ENCODE measurements at regions not wholly inside any gene's neighbourhood (a gene's known extent, or its start where the extent isn't known, plus 50 kb on each side); places are given as distances from the start of the nearest gene placed in this dataset.

GRCh38 chr6:114998492-114998891 lies 655.7 kb upstream of the HS3ST5 start:
- H3K4me2 ChIP-seq (ENCODE audit: low read length) = no peak overlapping the region

GRCh38 chr6:114997813-114998292 lies 655.0 kb upstream of the HS3ST5 start:
- Histone ChIP-seq H3K4me2 (ENCODE audit: low read length) (no peak overlapping the region), H2AFZ (ENCODE audit: low read length) (0 out of 2 replicates have a peak overlapping the region, but pooled peaks have one; percentile 47), H3K4me3 (ENCODE audit: low read depth, low read length, poor library complexity, severe bottlenecking) (no peak overlapping the region)

More at GRCh38 chr6:114998492-114998891, 655.7 kb upstream of the HS3ST5 start:
- Histone ChIP-seq H3K79me2 (ENCODE audit: insufficient read depth, low read length) (no peaks in the 10 kb centered on the region), H3K4me3 (ENCODE audit: low read depth, low read length, poor library complexity, severe bottlenecking) (no peak overlapping the region), H3K36me3 (ENCODE audit: insufficient read depth, low read length) (no peaks in the 10 kb centered on the region), H3F3A (ENCODE audit: insufficient read depth, low read length) (no peaks in the 10 kb centered on the region), H3K9me2 (ENCODE audit: low read depth, low read length) (no peaks in the 10 kb centered on the region), H3K27me3 (ENCODE audit: insufficient read depth, low read length) (no peaks in the 10 kb centered on the region), H3K9me3 (ENCODE audit: low read length) (no peaks in the 10 kb centered on the region), H4K20me1 (ENCODE audit: insufficient read depth, low read length) (no peaks in the 10 kb centered on the region), H3K4me1 (ENCODE audit: insufficient read depth, low read length, severe bottlenecking) (no peaks in the 10 kb centered on the region), H3K9ac (ENCODE audit: low read length) (no peak overlapping the region), H2AFZ (ENCODE audit: low read length) (no peak overlapping the region), H3K27ac (ENCODE audit: low read depth, low read length, poor library complexity, severe bottlenecking) (no peak overlapping the region)
- TF ChIP-seq CTCF (IDR thresholded peaks at IDR 0.05; ENCODE audit: low read length) (no peak), EZH2 (IDR thresholded peaks at IDR 0.05; ENCODE audit: borderline replicate concordance, low read length) (no peak)

GRCh38 chr6:114995526-114995925 lies 652.7 kb upstream of the HS3ST5 start:
- no peaks in the 10 kb centered on the region for H3K27me3 ChIP-seq (ENCODE audit: insufficient read depth, low read length)
- no peaks in the 10 kb centered on the region for H3K36me3 ChIP-seq (ENCODE audit: insufficient read depth, low read length)
- no peak overlapping the region for H3K9ac ChIP-seq (ENCODE audit: low read length)
- no peak overlapping the region for H3K4me3 ChIP-seq (ENCODE audit: low read depth, low read length, poor library complexity, severe bottlenecking)
- no peaks in the 10 kb centered on the region for H3K79me2 ChIP-seq (ENCODE audit: insufficient read depth, low read length)
- no peaks in the 10 kb centered on the region for H3K9me3 ChIP-seq (ENCODE audit: low read length)
- H3K27ac ChIP-seq (ENCODE audit: low read depth, low read length, poor library complexity, severe bottlenecking) = no peak overlapping the region
- H3K4me2 ChIP-seq (ENCODE audit: low read length) = no peak overlapping the region
- H3F3A ChIP-seq (ENCODE audit: insufficient read depth, low read length) = no peaks in the 10 kb centered on the region
- H3K9me2 ChIP-seq (ENCODE audit: low read depth, low read length) = no peaks in the 10 kb centered on the region
- no peak overlapping the region for H2AFZ ChIP-seq (ENCODE audit: low read length)
- no peaks in the 10 kb centered on the region for H4K20me1 ChIP-seq (ENCODE audit: insufficient read depth, low read length)
- no peaks in the 10 kb centered on the region for H3K4me1 ChIP-seq (ENCODE audit: insufficient read depth, low read length, severe bottlenecking)
- TF ChIP-seq EZH2 (IDR thresholded peaks at IDR 0.05; ENCODE audit: borderline replicate concordance, low read length) = no peak
- no peak for TF ChIP-seq CTCF (IDR thresholded peaks at IDR 0.05; ENCODE audit: low read length)

More at GRCh38 chr6:114997813-114998292, 655.0 kb upstream of the HS3ST5 start:
- TF ChIP-seq EZH2 (IDR thresholded peaks at IDR 0.05; ENCODE audit: borderline replicate concordance, low read length) = no peak
- TF ChIP-seq CTCF (IDR thresholded peaks at IDR 0.05; ENCODE audit: low read length) = no peak
- Histone ChIP-seq H3K27ac (ENCODE audit: low read depth, low read length, poor library complexity, severe bottlenecking) (no peak overlapping the region), H3F3A (ENCODE audit: insufficient read depth, low read length) (no peaks in the 10 kb centered on the region), H3K9me3 (ENCODE audit: low read length) (no peaks in the 10 kb centered on the region), H3K9me2 (ENCODE audit: low read depth, low read length) (no peaks in the 10 kb centered on the region), H3K79me2 (ENCODE audit: insufficient read depth, low read length) (no peaks in the 10 kb centered on the region), H3K9ac (ENCODE audit: low read length) (no peak overlapping the region), H3K27me3 (ENCODE audit: insufficient read depth, low read length) (no peaks in the 10 kb centered on the region), H3K36me3 (ENCODE audit: insufficient read depth, low read length) (no peaks in the 10 kb centered on the region), H4K20me1 (ENCODE audit: insufficient read depth, low read length) (no peaks in the 10 kb centered on the region), H3K4me1 (ENCODE audit: insufficient read depth, low read length, severe bottlenecking) (no peaks in the 10 kb centered on the region)

Measured in OCI-LY1 (cell line).